Epidermal melanocyte (primary cell): ENCODE measurements at regions not wholly inside any gene's neighbourhood (a gene's known extent, or its start where the extent isn't known, plus 50 kb on each side); places are given as distances from the start of the nearest gene placed in this dataset.

Experiments
- DNase-seq: peaks from one replicate; pipeline ENCODE4 v3.0.0; 2011; ENCODE audit warnings: low spot score; ENCODE audit not compliant: insufficient read length

DNA sequence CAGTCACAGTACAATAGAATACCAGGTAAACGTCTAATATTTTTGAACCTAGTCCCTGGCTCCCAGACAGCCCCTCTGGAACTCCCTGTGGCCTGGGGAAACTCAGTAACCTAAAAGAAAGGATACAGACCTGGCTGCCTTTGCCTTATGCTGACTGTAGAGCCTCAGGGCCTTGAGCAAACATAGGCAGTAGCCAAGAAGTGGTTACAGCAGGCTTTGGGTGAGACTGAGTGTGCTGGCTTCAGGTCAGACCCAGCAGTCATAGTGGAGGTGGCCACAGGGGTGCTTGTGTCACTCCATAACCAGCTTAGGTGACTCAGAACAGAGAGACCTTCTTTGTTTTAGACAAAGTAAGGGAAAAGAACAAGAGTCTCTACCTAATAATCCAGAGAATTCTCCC lies 141.8 kb upstream of the PRDX4 start:
- DNase-seq = no peak

DNA sequence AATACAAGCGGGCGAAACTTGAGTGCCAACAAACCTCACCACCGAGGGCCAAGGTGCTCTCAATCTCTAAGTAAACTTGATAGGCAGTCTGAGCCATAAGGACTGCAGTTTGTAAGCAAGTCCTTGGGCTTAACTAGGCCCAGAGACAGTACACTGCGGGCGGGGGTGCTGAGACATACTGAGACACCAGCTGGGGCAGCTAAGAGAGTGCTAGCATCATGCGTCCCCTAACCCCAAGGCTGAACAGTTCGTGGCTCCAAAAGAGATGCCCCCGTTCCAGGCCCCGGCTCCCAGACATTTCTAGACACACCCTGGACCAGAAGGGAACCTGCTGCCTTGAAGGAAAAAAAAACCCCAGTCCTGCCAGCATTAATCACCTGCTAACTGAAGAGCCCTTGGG lies 126.8 kb upstream of the PRDX4 start:
- DNase-seq = no peak

DNA sequence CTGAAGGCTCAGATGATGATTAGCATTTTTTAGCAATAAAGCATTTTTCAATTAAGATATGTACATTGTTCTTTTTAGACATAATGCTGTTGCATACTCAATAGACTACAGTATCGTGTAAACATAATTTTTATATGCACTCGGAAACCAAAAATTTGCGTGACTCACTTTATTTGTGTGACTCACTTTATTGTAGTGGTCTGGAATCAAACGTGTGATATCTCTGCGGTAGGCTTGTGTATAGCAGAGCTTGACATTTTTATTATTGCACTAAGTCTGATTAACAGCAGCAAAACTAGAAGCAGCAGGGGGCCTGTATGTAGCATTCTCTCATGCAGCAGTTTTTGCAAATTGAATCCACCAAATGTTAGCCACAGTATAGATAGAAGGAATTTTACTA lies 119.1 kb upstream of the PRDX4 start:
- DNase-seq = no peak

DNA sequence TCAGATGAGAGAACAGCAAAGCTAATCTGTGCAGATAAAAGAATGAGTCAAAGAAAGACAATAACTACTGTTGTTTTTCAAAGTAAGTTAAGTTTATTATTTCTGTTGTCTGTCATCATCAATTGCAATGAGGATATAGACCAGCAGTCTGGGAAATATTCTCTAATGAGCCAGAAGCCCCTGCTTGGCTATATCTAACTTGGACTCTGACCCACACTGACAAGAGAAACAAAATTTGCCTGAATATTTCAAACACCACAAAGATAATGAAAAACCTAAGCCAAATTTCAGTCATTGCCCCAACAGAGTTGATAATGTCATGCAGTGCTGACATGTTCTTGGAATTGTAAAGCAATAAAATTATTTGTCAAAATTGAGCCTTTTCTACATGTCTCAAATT lies 115.0 kb upstream of the PRDX4 start:
- no peak for DNase-seq

DNA sequence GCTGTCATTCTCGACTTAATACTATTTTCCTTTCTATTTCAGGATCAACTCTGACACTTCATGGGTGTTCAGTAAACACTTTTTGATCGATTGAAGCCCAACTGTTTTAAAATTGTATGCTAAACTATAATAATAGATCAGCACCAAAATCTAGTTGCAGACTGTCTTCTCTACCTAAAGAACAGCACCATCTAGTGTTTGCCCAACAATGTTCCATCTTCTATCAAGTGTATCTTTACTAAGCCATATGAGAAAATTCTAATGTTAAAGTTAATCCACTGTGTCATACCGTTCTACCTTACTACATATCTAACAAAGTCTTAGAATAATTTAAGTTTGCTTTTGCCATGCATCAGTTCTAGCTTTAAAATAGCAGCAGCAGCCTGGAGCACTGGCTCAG lies 113.0 kb upstream of the PRDX4 start:
- DNase-seq = no peak

DNA sequence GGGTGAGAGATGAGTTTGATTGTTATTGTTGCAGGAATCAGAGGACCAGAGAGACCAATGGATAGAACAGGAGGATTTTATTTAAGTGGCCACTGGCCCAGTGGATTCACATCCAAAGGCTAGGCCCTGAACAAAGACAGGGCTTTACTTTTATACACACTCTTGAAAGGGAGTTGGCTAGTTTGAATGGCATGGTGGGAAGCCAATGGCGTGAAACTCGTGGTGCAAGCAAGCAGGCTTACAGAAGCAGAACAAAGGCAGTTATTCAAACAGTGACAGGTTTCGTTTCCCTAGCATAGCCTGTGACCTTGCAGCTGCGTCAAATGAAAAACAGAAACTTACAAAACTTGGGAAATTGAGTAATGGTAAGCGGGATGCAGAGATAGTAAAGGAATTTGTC lies 110.2 kb upstream of the PRDX4 start:
- no peak for DNase-seq

DNA sequence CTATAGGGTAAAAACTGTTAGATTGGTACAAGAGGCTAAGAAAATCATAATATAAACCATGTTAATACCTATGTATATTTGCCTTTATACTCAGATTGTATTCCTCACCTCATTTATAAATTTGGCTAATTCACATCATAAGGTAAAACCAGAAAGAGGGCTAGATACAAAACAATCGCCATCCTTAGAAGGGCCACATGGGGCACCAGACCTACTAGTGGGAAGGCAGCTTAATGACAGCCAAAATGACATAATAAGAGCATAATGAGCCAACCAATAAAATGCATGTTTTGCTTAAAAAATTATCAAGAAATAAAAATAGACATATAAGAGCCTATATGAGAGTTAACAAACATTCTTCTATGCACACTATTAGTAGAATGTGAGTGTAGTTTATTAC lies 107.3 kb upstream of the PRDX4 start:
- DNase-seq = no peak

DNA sequence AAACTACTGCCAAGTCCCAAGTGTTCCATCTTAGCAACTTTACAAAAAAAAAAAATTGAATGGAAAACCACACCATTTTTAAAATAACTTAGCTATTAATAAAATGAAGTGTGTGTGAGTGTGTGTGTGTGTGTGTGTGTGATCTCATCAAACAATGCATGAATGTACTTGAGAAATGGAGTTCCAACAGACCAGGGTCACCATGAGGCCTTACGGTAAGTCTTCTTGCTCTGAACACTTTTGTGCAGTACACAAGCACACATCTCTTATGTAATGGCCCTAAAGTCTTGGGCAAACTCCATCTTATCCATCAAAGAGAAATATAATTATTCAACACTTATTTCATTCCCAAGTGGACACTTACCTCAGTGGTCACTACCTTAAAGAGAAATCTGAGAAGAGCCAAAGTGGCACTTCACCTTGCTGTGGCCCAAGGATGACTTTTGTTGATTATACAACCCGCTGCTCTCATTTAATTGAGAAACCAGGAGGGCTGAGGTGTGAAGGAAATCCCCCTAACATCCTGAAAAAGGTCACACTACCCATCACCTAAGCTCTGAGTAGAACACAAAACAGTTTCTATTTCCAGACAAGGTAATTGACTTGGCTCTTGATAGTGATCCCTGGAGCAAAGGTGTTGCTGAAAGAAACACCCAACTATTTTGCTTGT lies 96.5 kb upstream of the PRDX4 start:
- no peak for DNase-seq

DNA sequence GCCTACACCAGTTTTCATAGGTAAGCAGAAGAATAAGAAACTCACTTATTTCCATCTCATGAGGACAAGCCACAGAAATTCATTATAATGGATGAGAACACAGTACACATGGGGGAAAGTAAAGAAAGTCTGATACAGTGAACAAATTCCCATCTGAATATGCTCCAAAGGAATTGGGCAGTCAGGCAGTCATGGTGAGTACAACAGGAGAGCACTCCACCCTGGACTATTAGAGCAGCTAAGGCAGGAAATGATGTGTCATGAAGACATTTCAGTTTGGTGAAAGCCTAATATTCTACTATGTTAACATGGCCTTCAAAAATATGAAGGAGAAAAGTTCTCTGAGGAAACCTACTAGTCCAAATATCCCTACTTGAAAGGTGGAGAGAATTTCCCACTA lies 92.0 kb upstream of the PRDX4 start:
- DNase-seq = no peak

DNA sequence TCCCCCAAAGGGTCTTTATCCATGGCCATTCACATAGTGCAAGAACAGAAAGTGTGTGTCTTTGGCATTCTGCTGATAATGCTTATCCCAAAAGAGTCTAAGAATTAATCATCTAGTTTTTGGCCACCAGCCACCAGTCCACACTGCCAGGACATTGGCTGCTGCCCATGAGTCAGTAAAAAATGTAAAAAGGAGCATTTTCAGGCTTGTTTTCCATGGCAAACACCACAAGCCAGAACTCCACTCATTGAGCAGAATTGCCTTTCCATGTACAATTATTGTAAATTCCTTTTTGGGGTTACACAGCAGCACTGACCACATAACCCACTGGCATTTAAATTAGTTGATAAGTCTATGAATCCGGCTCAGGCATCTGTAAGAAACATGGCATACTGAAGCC lies 89.2 kb upstream of the PRDX4 start:
- DNase-seq = no peak

DNA sequence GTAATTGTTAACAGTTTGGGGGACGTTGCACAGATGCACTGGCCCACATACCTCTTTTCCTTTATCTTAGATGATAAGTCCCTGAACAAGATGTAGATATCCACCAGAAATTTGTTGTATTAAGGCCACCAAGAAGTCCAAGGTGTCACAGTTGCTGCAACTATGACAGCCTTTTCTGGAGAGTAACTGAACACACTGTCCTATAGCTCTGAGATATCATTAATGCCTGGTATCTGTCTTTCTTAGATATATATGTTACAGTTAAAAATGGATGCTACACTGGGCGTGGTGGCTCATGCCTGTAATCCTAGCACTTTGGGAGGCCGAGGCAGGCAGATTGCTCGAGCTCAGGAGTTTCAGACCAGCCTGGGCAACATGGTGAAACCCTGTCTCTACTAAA lies 77.8 kb upstream of the PRDX4 start:
- DNase-seq = no peak

DNA sequence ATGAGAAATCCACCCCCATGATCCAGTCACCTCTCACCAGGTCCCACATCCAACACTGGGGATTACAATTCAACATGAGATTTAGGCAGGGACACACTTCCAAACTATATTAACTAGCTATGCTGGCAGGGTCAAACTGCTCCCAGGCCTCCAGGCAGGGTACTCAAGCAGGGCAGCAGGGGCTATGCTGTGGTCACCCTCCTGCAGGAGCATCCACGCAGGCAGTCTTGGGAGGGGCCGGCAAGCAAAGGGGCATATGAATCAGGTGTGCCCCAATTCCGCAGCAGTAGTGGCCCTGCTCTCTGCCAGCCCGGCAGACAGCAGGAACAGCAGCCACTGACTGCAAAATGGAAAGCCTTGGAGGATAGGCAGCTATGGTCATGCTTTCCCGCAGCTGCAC lies 74.6 kb upstream of the PRDX4 start:
- DNase-seq = no peak

DNA sequence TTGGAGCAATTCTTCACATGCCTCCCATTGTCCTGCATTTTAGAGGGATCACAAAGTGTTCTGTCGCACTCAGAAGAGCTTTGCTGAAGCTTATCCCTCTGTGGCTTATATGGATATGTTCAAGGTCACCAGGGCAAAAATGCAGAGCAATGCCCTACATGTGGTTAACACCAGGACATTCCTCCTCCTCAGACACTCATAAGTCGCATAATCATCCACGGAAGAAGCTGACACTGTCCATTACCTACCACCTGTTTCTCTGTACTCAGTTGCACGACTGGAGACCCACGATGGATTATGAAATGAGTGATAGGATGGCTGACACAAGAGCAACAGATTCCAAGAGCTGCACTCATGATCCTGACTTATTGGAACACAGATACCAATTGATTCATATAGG lies 68.7 kb upstream of the PRDX4 start:
- no peak for DNase-seq

DNA sequence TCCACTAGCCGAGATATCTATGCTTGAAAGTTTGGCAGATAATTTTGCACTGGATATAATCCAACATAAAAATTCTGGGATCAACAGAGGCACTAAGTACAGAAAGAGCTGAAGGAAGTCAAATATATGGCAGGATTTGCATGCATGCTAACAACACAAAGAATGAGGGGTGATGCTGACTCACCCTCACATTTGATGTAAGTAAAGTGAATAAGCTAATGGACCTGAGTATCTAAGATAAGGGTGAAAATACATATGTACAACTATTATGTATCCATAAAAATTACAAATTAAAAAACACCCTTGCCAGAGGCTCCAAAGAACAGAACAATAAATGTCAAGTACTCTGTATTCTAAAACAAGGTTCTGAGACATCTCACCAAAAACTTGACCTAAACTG lies 63.8 kb upstream of the PRDX4 start:
- no peak for DNase-seq

DNA sequence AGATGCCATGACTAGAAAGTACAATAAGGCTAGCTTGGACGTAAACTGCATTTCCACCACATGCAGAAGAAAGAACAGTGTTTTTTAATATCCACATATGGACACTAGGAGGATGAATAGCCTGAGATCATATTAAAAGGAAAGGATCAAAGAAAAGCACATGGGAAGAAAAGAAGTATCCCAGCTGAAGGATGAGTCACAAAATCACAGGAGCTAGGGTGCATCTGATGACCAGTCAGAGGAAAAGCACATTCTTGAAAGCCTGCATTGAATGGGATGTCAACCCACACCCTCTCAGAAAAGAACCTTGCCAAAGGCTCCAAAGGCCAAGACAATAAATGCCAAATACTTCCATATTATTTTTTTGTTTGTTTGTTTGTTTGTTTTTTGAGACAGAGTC lies 56.8 kb upstream of the PRDX4 start:
- no peak for DNase-seq

DNA sequence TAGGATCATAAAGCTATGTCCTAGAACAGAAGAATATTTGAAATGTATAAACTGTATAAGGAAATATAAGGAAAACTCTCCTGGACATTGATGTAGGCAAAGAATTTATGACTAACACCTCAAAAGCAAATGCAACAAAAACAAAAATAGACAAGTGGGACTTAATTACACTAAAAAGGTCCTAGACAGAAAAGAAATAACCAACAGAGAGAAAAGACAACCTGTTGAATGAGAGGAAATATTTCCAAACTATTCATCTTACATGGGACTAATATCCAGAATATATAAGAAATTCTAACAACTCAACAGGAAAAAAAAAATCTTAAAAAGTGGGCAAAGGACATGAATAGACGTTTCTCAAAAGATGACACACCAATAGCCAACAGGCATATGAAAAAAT lies 54.4 kb upstream of the PRDX4 start:
- DNase-seq = no peak

DNA sequence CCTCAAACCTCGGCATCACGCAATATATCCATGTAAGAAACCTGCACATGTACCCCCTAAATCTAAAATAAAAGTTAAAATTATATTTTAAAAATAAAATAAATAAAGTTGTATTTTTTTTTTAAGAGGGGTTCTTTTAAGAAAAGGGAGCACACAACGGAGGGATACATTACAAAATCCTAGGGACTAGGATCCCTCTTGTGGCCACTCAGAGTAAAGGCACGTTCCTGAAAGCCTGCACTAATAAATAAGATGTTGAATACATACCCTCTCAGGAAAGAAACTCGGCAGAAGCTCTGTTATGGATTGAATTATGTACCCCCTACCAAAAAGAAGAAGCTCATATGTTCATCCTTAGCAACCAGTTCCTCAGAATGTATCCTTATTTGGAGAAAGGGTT lies 50.9 kb upstream of the PRDX4 start:
- no peak for DNase-seq
